ENCODE measurements at regions not wholly inside any gene's neighbourhood (a gene's known extent, or its start where the extent isn't known, plus 50 kb on each side); places are given as distances from the start of the nearest gene placed in this dataset.
"Not testable (repeated sequence)": the region's sequence is repeated elsewhere in the genome, so short reads cannot be mapped to it uniquely, and the experiment has no call there.

DNA sequence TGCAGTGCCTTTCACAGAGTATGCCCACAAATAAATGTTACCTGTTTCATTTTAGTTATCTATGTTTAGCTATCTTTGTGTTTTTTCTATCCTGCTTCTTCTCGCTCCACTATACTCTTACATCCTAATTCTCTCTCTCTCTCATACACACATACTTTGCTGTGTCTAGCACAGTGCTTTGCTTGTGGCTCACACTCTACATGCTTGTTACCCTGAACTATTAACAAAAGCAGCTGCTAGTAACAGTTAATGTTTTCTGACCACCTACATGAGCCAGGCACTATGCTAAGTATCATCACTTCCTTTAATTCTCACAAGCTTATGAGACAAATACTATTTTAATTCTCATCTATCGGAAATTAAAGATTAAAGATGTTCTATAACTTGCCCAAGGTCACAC is 390.5 kb upstream of the HNRNPA3 start:
- DNase-seq: no peak

DNA sequence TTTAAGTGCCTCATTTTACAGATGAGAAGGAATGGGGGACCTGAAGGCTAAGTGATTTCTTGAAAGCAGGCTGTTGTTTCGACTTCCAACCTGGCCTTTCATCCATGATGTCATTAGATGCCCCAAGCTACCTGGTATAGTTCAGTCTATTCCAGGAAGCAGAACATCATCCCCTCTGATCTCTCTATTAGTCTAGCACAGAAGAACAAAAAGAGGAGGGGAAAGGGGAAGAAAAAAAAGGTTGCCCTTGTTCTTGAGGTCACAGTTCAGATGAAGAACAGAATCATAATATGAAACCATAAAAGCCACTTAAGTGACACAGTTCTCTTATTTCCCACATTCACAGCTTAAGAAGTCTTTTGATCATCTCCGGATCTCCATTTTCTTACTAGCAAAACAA is 386.2 kb upstream of the HNRNPA3 start:
- no peak for DNase-seq

DNA sequence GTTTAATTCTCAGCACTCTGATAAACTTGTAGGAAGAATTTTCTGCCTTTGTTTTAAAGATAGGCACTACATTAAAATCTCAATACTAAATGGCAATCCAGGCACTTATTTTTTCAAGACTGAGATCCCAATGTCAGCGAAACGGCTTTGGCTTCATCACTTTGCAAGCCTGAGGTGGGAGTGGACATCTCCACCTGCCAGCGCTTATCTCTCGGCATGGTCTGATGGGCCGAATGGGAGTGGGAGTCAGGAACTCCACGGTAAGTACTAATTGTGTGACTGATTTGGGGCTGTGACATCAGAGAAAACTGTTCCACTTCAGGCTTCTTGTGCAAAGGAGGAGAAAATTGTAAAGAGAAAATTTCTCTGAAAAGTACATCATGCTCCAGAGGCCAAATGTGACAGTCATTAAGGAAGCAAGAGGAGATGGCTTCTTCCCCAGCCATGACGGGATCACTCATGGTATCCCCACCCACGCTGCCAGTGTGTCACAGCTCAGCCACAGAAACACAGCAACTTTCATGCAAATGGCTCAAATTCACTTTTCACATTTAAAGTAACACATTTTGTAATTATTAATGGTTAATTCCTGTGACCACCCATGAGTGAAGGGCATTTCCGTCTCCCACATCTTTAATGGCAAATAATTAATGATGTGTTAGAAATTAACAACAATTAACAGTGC is 385.5 kb upstream of the HNRNPA3 start:
- DNase-seq: no peak

- DNase-seq: no peak
These were observed 382.2 kb upstream of the HNRNPA3 start for GRCh38 chr2:176830362-176830761.

DNA sequence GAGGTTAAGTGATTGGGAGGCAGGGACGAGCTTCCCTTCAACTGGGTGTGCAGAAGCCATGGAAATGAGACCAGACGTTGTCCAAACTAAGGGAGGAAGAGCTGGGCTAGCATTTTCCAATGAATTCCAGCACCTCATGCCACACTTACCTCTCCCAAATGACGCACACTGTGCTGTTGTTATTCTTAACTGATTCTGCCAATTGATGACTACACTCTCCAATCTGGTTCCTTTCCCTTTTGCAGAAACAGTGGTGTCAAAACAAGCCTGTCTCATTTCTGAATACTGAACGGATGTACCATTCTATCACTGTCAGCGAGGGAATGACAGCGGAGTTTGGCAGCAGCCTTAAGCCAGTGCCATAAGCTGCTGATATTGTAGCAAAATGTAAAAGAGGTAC is 380.5 kb upstream of the HNRNPA3 start:
- no peak for DNase-seq

GRCh38 chr2:176833671-176834070 is 378.9 kb upstream of the HNRNPA3 start:
- no peak for DNase-seq

DNA sequence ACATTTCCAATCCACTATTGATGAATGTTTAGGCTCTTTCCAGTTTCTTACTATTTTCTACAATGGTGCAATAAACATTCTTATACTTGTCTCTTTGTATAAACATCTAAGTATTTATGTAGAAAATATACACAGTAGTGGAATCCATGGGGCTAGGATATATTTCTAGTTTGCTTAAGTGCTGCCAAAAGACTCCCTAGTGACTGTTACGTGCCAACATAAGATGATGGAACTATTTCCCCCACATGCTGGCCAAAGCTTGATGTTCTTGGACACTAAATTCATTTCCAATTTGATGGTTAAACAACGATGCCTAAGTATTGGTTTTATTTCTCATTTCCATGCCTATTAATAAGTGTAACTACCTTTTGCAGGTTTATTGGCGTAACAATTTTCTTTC is 378.4 kb upstream of the HNRNPA3 start:
- DNase-seq: no peak

DNA sequence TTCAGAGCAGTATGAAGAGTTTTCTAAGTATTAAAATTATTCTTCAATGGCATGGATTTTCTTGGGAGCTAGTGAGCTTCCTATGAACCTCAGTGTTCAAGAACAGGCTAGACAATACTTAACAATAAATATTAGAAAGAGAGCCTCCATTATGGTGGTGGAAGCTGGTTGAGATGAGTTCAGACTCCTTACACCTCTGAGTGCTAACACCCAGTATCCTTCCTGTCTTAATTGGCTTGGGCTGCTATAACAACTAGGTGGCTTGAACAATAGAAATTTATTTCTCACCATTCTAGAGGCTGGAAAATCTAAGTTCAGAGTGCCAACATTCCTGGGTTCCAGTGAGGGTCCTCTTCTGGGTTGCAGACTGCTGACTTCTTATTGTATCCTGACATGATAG is 369.4 kb upstream of the HNRNPA3 start:
- DNase-seq: no peak

GRCh38 chr2:176844461-176844860 is 368.1 kb upstream of the HNRNPA3 start:
- DNase-seq: no peak

GRCh38 chr2:176845718-176846117 is 366.9 kb upstream of the HNRNPA3 start:
- no peak for DNase-seq

GRCh38 chr2:176847575-176847974 is 365.0 kb upstream of the HNRNPA3 start:
- DNase-seq: no peak

GRCh38 chr2:176848844-176849243 is 363.8 kb upstream of the HNRNPA3 start:
- DNase-seq: no peak

GRCh38 chr2:176851200-176851888 is 361.2 kb upstream of the HNRNPA3 start:
- no peak for DNase-seq

- DNase-seq: no peak
These were observed 360.6 kb upstream of the HNRNPA3 start for GRCh38 chr2:176851889-176852483.

DNA sequence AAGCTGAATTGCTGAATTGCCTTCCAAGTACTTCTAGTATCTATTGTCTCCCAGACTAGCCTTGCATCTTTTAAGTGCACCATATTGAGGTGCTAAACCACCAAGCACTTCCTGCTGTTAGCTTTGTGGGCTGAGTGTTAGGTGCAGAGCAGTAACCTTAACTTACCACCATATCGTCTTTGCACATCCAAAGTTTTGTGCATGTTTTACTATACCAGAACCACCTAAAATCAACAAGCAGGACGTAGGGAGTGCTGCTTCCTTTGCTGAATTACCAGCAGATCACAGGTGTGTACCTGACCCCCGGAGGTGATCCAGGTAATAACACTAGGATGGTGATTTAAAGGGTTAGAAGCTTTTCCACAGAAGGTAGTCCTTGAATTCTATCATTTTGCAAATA is 359.9 kb upstream of the HNRNPA3 start:
- no peak for DNase-seq

GRCh38 chr2:176854062-176854461 is 358.5 kb upstream of the HNRNPA3 start:
- no peak for DNase-seq

DNA sequence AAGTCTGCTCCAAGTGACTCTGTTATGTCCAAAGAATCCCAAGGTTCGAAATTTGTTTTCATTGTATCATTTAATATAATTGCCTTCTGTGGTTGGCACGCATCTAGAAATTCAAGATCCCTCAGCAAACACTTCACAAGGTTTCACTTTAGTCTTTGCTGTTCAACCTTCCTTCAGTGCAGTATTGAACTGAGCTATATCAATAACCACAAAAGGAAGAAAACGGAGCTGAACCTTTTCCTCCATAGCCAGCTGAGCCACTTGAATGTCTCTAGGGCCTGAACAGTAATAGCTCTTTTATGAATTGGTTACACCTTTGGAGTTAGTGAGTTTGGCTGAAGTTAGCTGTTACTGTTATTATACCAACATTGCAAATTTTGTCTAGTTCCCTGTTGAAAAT is 357.7 kb upstream of the HNRNPA3 start:
- no peak for DNase-seq

DNA sequence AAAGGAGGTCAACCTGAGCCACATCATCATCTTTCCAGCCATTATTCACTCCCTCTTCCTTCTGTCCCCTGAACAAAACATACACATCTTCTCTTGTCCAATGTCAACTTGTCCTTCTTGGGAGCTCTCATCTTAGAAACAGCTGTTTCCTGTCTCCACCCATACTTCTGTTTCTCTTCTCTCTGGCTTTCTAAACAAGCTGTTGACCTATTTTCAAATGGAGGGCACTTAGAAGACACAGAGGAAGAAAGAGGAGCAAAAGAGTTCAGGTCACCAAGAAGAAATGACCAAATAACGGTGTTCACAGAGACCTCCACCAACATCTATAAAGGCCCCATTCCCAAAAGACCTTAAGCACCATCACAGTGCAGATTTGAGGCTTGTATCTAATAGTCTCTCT is 355.9 kb upstream of the HNRNPA3 start:
- DNase-seq: no peak

- DNase-seq: no peak
These were observed 347.3 kb upstream of the HNRNPA3 start for GRCh38 chr2:176865336-176865735.

GRCh38 chr2:176872406-176872805 is 340.2 kb upstream of the HNRNPA3 start:
- no peak for DNase-seq

- no peak for DNase-seq
These were observed 339.2 kb upstream of the HNRNPA3 start for GRCh38 chr2:176873403-176873802.

DNA sequence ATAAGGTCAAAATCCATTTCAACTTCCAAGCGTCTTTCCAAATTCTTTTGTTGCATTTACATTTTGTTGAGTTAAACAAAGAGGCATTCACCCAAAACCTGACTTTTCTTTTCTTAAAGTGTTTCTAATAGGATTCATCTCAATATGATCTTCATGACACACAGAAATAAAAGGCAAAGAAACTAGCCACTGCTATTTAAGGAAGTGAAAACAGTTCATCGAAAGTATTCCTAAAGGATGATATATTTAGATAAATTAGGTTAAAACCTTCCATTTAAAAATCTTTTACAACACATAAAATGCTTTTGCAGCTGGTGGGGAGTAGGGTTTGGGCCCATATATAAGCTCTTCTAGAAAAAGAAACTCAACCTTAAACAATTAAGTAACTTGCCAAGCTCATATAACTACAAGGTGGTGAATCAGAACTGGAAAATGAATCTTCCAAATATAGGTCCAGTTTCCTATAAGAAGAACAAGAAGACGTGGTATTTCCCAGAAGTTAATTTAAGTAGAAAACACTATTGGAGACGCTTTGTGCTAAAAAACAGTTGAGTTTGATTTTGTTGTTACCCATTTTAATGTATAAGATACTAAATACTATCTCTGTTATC is 336.0 kb upstream of the HNRNPA3 start:
- no peak for DNase-seq

DNA sequence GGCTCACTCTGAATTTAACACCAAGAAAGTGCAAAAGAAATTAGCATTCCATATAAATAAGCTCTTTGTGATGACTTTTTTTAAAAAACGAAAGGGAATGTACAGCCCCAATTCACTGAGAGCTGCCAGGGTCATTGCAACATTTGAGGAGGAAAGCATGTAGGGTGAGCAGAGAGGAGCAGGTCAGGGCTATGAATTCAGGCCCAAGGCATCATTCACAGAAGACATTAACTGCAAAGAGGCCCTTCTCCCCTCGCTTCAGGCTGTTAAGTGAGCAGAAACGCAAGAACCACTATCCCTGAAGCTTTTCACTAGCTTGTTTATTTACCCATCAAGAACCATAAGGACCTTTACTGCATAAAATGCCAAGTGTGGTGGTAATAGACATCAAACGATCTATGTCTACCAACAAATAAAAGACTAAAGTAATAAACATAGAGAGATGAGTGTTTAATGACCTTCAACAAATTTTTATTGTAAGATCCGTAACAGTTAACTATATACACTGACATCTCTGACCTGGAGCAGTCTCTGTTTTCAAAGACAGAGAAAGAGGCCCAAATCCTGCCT is 333.1 kb upstream of the HNRNPA3 start:
- no peak for DNase-seq

GRCh38 chr2:176882045-176882444 is 330.5 kb upstream of the HNRNPA3 start:
- not testable (repeated sequence) for DNase-seq

Measured in activated T-cell treated with anti-CD3 and anti-CD28 coated beads, Interleukin-2, amount 50 U/mL, for 1 hour (primary cell).